Heart left ventricle (tissue), 13 donors: ENCODE measurements at regions not wholly inside any gene's neighbourhood (a gene's known extent, or its start where the extent isn't known, plus 50 kb on each side); places are given as distances from the start of the nearest gene placed in this dataset.

Source experiments
- CTCF ChIP-seq, 12 donors: fragments of 200-600 bp; sonication (generic) in 4 of 12; IDR thresholded peaks; one replicate each; pipeline versions ENCODE4 v1.5.0 to v1.8.0; 2018 to 2022; ENCODE audit warnings: antibody characterized with exemption in 12 of 12, mild to moderate bottlenecking in 5 of 12
- POLR2A ChIP-seq, 2 donors: fragments of 450-650 bp; IDR thresholded peaks; one replicate each; pipeline ENCODE4 v1.6.1; 2017; ENCODE audit warnings: antibody characterized with exemption in 2 of 2, mild to moderate bottlenecking in 2 of 2, moderate library complexity in 2 of 2
- donor health status: ischemic (EF 13 %, LVEDD 7.1; RV severe dilation, severe dysfunction).
- donor health status: DM: no; HTN: yes; CAD: no.
- donor health status: DM: no; HTN: no; CAD: no.
- donor health status: ischemic (EF 25% LVEDD 6.9; RV normal size, moderate dysfunction).
- donor health status: ischemic (EF 25% LVEDD 5.7; RV mildly dilated, moderate dysfunction).
- donor health status: ischemic (EF 35%, LVEDD 5.7; RV mildly dilated, moderate dysfunction).
- donor health status: nonischemic (EF 11% LVEDD 7.7; RV severe dilation, severe dysfunction).
- donor health status: DM: yes; HTN: yes; CAD: no.
- donor health status: PGD.
- donor health status: ischemic (EF 29% LVEDD 5.4; RV normal size, mild dysfunction).
- donor health status: nonischemic (EF 23%, LVEDD 6.1; RV moderate dilation, normal function).

DNA sequence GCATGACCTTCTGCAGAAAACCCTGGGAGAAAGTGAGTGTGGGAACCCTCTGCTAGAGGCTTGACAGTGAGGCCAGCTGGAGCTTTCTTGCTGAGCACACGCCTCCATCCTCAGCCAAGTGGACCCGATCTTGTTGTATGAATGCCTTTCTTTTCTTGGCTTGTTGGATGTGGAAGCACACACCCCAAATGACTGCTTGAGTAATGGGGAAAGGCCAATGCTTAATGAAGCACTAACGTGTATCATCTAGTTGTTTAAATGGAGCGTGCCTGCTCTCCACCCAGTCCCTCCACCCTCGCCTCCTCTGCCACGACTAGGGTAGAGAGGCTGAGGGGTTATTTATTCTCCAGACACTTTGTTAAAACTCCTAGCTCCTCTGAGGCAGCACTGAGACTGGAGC is 54.3 kb upstream of the IKBKE start:
- no peak for TF ChIP-seq CTCF (IDR thresholded peaks at IDR 0.05)
- no peak for TF ChIP-seq POLR2A (IDR thresholded peaks at IDR 0.05)
